HG03175 (cell line): ENCODE measurements at regions not wholly inside any gene's neighbourhood (a gene's known extent, or its start where the extent isn't known, plus 50 kb on each side); places are given as distances from the start of the nearest gene placed in this dataset.

Source experiments
- ATAC-seq: cut with Tn5 transposase; IDR thresholded peaks from one replicate; pipeline ENCODE4 v1.9.1; 2021; ENCODE audit warnings: mild to moderate bottlenecking, moderate library complexity; ENCODE audit not compliant: unreplicated experiment

- ATAC-seq = no peak
Observed at GRCh38 chr13:89650226-89650625, 1697.3 kb upstream of the MIR17HG start.

GRCh38 chr13:89660752-89661151, 1686.7 kb upstream of the MIR17HG start:
- no peak for ATAC-seq

GRCh38 chr13:89673789-89674311, 1673.6 kb upstream of the MIR17HG start:
- ATAC-seq = no peak

GRCh38 chr13:89678466-89679121, 1668.9 kb upstream of the MIR17HG start:
- ATAC-seq = no peak

- ATAC-seq = no peak
Observed at GRCh38 chr13:89684896-89685295, 1662.6 kb upstream of the MIR17HG start.

GRCh38 chr13:89686171-89686570, 1661.3 kb upstream of the MIR17HG start:
- ATAC-seq = no peak

GRCh38 chr13:89687066-89687465, 1660.4 kb upstream of the MIR17HG start:
- no peak for ATAC-seq

- ATAC-seq = no peak
Observed at GRCh38 chr13:89688918-89689317, 1658.6 kb upstream of the MIR17HG start.

- ATAC-seq = no peak
Observed at GRCh38 chr13:89694451-89694850, 1653.0 kb upstream of the MIR17HG start.

GRCh38 chr13:89695343-89696257, 1651.9 kb upstream of the MIR17HG start:
- ATAC-seq = no peak

GRCh38 chr13:89701913-89702312, 1645.6 kb upstream of the MIR17HG start:
- no peak for ATAC-seq

- ATAC-seq = no peak
Observed at GRCh38 chr13:89704040-89704439, 1643.4 kb upstream of the MIR17HG start.

- ATAC-seq = no peak
Observed at GRCh38 chr13:89708013-89708412, 1639.5 kb upstream of the MIR17HG start.

GRCh38 chr13:89721216-89721615, 1626.3 kb upstream of the MIR17HG start:
- ATAC-seq = no peak

- no peak for ATAC-seq
Observed at GRCh38 chr13:89726690-89727435, 1620.6 kb upstream of the MIR17HG start.

- no peak for ATAC-seq
Observed at GRCh38 chr13:89733829-89734228, 1613.7 kb upstream of the MIR17HG start.

GRCh38 chr13:89737051-89737450, 1610.4 kb upstream of the MIR17HG start:
- ATAC-seq = no peak

GRCh38 chr13:89738072-89738471, 1609.4 kb upstream of the MIR17HG start:
- no peak for ATAC-seq

- no peak for ATAC-seq
Observed at GRCh38 chr13:89740994-89741685, 1606.3 kb upstream of the MIR17HG start.

- no peak for ATAC-seq
Observed at GRCh38 chr13:89746554-89746953, 1600.9 kb upstream of the MIR17HG start.

GRCh38 chr13:89748716-89749115, 1598.8 kb upstream of the MIR17HG start:
- ATAC-seq = no peak
